Fibroblast of skin of right quadriceps (primary cell): ENCODE measurements at regions not wholly inside any gene's neighbourhood (a gene's known extent, or its start where the extent isn't known, plus 50 kb on each side); places are given as distances from the start of the nearest gene placed in this dataset.
A peak's percentile ranks its signal among the peaks of the same experiment; 100 is the strongest.
"Not testable (repeated sequence)": the region's sequence is repeated elsewhere in the genome, so short reads cannot be mapped to it uniquely, and the experiment has no call there.

ENCODE experiments used
- DNase-seq: peaks from one replicate; pipeline ENCODE4 v3.0.0-alpha.2; 2013

DNA sequence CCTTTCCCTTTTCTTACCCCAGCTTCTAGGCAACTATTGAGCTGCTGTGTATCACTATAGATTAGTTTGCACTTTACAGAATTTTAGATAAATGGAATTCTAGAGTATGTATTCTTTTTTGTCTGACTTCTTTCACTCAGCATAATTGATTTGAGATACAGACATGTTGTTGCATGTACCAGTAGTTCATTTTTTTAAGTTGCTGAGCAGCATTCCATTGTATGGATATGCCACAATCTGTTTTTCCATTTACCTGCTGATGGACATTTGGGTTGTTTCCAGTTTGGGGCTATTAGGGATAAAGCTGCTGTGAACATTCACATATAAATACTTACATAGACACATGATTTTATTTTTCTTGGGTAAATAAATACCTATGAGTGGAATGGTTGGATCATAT is 135.7 kb downstream of the IGF1 start:
- no peak for DNase-seq

DNA sequence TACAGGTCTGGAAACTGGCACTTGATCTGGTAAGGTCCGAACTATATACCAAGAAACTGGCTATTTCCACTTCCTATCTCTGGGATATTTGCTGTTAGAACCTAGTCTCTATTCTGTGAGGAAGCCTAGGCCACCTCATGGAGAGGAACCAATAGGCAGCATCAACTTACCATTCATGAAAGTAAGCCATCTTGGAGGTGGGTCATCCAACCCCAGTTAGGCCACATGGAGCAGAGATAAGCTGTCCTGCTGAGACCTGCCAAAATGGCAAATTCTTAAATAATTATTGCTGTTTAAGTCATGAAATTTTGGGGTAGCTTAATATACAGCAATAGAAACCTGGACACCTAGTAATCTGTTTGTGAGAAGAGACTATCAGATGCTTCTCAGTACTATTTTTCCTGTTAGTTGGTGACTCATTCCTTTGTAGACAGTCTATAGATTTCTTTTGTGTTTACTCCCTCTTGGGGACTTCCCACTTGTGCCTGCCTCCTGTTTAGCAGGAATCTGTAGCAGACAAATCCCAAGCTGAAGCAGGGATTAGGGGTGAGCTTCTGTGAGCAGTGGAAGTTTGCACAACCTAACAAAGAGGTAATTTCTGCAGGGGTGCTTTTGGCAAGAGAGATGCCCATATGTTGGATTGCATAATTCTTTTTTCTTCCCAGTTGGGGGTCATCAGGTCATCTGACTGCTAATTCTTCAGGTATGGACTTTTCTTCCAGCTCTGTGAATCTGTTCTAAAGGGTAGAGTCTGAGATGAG is 136.8 kb downstream of the IGF1 start:
- no peak for DNase-seq

DNA sequence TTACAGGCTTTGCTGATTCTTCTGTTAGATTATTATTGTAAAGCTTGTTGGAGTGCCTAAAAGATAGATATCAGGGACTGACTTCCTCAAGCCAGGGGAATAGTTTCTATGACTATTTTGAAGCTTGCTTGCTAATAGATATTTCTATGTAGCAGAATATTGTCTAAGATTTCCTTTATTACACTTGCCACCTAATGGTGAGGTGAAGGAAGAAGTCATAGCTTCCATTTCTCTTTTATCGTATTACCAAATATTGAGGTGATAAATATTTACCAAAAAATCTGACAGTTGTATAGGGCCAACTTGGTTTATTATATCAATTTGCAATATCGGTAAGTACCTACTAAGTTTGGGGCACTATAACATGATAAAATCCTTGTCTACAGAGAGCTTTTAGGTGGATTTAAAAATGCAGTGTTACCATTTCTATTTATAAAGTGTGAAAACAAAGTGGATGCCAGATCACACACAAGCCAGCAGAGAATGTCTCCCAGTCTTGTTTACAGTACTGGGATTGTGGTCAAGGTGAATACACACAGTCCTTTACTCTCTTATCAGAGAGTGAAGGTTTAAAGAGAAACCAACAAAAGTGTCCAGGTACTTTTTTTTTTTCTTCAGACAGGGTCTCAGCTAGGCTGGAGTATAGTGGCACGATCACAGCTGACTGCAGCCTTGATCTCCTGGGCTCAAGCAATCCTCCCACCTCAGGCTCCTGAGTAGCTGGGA is 137.9 kb downstream of the IGF1 start:
- no peak for DNase-seq

DNA sequence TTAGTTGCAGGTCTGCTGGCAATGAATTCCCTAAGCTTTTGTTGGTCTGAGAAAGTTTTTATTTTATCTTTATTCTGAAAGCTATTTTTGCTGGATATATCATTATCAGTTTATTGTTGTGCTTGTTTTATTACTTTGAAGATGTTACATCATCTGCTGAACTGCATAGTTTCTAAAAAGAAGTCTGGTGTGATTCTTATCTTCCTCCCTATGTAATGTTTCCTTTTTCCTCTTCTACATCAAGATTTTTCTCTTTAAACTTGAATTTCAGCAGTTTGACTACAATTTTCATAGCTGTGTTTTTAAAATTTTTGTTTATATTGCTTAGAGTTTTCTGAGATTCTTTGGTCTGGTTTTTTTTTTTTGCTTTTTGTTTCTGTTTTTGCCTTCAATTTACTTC is 137.1 kb upstream of the PMCH start:
- DNase-seq: no peak

DNA sequence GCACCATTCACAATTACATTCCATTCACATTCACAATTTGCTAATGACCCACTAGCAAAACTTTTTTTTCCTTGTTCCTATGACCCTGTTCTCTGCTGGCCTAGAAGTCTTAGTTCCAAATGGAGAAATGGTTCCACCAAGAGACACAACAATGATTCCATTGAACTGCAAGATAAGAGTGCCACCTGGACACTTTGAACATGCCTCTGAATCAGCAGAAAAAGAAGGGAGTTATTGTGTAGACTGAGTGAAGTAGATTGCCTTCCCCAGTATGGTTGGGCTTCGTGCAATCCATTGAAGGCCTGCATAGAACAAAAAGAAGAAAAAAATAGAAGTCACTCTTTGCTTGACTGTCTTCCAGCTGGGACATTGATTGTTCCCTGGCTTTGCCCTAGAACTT is 133.8 kb upstream of the PMCH start:
- DNase-seq: no peak

DNA sequence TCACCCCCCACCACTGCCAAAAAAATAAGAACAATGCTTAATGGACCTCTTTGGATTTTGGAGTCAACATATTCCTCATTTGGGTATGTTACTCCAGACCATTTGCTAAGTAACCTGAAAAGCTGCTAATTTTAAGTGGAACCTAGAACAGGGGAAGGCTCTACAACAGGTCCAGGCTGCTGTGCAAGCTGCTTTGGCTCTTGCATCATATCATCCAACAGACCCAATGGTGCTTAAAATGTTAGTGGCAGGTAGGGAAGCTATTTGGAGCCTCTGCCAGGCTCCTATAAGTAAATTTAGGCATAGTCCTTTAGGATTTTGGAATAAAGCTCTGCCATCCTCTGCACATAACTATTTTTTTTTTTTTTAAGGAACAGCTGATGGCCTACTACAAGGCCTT is 132.2 kb upstream of the PMCH start:
- no peak for DNase-seq

DNA sequence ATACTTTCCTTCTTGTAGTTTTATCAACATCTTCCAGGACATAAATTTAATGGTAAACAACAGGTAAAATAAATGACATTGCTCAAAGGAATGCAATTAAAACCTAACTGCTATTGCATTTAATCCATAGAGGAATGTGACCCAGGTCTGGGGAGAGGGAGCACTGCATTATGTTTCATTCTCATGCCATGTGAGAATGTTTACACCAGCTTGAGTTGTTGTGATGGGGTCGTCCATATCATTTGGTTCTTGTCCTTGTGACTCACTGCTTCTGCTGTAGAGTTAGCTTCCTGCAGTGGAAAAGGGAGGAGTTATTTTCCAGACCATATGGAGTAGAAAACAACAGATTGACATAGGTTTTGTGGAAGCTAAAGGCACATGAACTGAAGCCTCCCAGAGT is 129.3 kb upstream of the PMCH start:
- no peak for DNase-seq

DNA sequence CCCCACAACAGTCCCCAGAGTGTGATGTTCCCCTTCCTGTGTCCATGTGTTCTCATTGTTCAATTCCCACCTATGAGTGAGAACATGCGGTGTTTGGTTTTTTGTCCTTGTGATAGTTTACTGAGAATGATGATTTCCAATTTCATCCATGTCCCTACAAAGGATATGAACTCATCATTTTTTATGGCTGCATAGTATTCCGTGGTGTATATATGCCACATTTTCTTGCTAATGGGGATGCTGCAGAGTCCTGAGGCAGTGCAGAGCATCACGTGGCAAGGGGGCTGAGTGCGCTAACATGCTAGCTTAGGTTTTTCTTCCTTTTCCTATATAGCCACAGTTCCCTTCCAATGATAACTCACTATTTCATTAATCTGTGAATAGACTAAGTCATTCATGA is 127.5 kb upstream of the PMCH start:
- not testable (repeated sequence) for DNase-seq

DNA sequence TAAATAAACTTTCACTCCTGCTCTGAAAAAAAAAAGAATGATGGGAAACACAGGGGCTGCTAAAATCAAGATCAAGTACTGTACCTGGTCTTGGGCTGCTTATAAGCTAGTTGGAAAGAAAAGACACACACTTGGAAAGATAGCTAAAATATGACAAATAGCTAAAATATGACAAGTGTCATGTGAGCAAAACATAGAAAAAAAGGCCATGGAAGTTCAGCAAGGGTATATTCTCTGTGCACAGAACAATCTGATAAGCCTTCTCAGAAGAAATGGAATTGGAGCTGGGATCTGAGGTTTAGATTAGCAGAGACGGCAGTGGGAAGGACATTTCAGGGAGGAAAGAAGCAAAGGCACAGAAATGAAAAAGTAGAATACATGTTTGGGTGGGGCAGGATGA is 126.2 kb upstream of the PMCH start:
- DNase-seq: no peak

DNA sequence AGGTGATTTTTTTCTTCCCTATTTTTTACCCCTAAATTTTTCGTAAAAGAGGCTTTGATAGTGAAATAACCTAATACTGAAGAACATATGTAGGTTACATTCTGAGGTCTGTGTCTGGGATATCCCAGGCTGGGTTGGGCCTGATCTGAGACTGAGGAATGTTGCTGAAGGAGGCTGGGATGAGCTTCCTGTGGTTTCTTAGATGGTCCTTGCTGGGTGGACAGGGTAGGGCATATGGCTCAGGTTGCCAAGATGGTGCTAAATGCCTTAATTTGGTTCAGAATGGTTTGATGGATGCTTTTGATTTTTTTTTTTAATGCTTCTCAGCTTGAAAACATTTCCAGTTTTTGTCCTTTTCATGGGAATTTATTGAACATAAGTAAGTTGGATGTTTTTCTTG is 124.6 kb upstream of the PMCH start:
- no peak for DNase-seq

DNA sequence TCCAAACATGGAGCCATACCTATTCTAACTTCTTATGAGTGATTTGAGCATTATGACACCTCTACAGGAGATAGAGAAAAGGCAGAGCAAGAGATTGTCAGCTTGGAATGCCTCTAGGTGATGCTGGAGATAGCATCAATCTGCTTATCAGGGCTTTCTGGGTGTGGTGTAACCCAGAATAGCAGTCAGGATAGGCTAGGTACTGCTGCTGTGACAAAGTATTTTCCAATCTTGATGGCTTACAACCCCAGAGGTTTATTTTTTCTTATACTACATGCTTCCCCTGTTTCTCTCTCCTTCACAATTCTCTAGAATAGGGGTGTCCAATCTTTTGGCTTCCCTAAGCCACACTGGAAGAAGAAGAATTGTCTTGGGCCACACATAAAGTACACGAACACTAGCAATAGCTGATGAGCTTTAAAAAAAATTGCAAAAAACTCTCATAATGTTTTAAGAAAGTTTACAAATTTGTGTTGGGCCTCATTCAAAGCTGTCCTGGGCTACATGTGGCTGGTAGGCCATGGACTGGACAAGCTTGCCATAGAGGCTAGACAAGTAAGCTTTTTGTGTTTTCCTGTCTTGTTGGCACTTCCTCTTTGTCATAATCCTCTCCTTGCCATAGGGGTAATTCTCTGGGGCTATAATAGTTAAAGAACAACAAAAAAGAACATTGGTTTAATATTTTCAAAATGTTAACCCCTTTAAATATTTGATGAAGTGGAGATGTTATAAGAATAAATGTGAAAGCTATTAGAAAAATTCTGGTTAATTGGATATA is 123.9 kb upstream of the PMCH start:
- DNase-seq: no peak

DNA sequence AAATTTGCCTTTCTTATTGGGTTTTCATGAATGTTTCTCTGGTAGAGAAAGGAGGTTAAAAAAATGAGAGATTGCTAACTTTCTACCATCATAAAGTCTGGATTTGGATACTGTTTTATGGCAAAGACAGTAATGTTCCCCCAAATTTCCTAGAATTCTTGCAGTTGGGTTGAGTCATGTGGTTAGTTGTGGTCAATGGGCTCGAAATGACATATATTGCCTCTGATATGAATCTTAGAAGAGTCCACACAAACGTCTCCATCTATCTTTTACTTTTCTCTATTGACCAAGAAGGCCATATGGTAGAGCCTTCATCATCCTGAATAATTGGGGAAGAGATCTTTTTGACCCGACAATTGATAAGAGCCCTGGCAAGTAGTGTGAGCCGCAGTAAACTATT is 119.5 kb upstream of the PMCH start:
- no peak for DNase-seq

DNA sequence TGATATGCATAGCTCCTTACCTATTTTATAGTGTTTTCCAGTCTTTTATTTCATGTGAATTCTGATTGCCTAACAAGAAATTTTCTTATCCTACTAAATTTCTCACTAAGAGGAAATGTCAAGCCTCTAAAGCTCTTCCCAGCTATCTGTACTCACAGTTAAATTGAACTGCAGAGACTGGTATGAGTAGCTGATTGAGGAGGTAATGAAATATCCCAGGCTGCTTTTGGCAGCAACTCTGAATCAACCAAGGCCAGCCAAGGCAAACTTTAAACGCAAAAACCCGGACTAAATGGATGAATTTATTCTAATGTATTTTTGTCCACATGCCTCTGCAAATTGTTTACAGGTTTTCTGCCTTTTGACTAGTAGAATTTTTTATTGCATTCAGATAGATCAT is 119.1 kb upstream of the PMCH start:
- DNase-seq: no peak

DNA sequence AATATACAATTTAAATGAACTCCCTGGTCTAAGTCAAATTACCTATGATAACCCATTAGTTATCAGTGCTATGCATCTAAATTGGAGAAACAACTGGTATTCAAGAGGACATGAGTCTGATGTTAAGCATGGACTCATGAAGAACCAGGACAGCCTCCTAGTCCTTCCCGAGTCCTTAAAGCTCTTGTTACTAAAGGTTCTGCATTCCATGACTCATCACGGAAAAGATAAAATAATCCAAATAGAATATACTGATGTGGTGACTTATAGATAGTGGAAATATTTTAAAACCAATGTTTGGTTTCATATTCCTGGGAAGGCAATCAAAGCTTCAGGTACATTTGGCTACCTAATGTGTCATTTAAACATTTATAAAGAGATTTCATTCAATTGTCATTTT is 117.2 kb upstream of the PMCH start:
- DNase-seq: no peak

DNA sequence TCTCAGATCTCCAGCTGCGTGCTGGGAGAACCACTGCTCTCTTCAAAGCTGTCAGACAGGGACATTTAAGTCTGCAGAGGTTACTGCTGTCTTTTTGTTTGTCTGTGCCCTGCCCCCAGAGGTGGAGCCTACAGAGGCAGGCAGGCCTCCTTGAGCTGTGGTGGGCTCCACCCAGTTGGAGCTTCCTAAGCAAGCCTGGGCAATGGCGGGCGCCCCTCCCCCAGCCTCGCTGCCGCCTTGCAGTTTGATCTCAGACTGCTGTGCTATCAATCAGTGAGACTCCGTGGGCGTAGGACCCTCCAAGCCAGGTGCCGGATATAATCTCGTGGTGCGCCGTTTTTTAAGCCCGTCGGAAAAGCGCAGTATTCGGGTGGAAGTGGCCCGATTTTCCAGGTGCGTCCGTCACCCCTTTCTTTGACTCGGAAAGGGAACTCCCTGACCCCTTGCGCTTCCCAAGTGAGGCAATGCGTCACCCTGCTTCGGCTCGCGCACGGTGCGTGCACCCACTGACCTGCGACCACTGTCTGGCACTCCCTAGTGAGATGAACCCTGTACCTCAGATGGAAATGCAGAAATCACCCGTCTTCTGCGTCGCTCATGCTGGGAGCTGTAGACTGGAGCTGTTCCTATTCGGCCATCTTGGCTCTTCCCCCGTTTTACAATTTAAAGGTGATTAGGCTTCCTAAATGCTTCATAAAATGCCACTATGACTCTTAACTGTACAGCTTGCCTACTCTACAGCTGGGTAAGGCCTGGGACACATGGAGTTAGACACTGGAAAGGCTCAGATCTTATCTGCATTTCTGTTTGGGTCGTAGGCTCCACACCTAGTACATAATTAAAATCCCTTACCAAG is 115.7 kb upstream of the PMCH start:
- DNase-seq: not testable (repeated sequence)

DNA sequence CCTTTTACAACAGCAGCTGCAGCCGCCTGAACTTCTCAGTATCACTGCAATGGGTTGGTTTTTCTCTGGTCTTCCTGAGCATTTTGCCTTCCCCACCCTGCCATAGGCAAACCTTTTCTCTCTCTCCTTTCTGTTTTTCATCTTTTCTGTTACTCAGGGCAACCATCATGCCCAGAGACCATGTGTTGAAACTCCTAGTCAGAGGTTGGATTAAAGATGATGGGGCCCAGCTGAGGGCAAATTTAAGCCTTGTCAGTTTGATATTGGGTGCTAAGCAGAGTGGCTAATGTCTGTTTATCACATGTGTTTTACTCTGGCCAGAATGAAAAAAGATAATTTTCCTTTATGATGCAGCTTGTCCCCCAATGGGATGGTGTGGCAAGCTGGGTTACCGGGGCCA is 107.9 kb upstream of the PMCH start:
- DNase-seq: no peak

DNA sequence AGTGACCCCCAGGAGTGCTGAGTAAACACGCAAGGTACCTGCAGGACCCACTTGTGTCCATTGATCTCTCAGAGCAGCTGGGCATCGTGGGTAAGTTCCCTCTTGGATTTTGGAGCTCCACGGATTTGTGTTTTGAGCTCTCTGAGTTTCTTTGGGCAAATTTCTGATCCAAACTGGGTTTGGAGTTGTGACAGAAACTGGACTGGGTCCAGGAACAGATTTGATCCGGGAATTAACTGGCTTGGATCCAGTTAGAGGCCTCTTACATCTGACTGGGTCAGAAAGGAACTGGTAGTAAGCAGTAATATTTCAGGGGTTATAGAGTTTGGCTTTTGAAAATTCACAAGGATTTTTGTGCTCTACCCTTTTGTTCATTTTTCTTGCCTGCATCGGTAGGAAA is 107.0 kb upstream of the PMCH start:
- not testable (repeated sequence) for DNase-seq

DNA sequence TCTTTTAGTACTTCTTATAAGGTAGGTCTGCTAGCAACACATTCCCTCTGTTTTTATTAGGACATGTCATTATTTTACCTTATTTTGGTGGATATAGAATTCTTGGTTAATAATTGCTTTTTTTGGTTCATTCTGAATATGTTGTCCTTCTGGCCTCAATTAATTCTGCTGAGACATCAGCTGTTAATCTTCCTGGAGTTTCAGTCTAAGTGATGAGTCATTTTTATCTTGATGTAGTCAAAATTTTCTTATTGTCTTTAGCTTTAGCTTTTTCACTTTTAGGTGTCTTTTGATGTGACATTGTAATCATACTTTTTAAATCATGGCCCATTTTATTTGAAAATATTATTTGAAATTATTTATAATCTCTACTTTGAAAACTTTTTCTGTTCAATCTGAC is 104.9 kb upstream of the PMCH start:
- DNase-seq: no peak

DNA sequence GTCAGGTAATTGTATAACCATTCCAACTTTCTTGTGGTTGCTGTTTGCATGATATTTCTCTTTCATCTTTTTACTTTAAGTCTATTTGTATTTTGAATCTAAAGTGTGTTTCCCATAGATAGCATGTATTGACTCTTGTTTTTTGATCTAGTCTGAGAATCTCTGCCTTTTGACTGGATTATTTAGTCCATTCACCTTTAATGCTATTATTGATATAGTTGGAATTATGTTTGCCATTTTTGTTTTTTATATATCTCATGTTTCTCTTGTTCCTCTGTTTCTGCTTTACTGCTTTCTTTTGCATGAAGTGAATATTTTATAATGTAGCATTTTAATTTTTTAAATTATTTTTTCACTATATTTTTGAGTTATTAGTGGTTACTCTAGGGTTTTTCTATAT is 103.9 kb upstream of the PMCH start:
- DNase-seq: no peak

DNA sequence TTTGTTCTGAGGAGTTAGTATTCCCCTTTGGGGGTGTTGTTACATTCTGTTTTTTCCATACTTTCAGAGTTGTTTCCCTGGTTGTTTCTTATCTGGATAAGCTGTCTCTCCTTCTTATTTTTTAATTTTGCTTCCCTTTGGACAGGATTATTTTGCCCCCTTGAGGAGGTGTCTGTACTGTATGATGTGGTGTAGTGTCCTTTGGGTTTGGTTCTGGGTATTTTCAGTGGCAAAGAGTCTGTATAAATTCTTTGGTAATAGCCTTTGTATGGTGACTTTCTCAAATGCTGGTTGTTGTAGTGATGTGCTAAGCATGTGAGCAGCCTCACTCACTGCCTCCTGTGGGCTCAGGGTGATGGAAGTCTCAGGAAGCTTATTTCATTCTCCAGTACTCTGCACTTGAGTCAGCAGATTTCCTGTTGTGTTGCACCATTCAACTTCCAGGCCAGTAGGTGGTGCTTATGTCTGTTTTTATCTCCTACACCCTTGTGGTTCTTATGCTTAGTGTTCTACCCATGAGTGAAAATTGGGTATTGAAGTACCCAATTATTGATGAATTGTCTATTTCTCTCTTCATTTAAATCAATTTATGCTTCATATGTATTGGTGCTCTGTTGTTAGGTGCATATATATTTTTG is 103.3 kb upstream of the PMCH start:
- DNase-seq: peak; percentile 22

DNA sequence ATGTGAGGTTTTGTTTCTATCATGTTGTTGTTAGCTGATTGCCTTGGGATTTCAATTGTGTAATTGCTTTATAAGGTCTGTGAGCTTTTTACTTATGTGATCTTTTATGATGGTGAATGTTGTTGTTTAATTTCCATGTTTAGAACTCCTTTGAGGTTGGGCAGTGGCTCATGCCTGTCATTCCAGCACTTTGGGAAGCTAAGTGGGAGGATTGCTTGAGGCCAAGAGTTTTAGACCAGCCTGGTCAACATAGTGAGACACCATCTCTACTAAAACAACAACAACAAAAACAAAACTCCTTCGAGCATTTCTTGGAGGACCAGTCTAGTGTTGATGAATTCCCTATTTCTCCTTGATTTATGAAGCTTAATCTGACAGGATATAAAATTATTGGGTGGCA is 102.1 kb upstream of the PMCH start:
- DNase-seq: no peak

DNA sequence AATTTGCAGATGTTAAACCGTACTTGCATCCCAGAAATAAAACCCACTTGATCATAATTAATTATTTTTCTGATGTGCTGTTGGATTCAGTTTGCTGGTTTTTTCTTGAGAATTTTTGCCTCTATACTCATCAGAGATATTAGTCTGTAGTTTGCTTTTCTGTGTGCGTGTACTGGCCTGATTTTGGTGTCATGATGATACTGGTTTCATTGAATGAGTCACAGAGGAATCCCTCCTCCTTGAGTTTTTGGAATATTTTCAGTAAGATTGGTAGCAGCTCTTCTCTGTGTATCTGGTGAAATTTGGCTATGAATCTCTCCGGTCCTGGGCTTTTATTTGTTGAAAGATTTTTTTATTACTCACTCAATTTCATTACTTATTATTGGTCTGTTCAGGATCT is 100.4 kb upstream of the PMCH start:
- DNase-seq: peak; percentile 17

DNA sequence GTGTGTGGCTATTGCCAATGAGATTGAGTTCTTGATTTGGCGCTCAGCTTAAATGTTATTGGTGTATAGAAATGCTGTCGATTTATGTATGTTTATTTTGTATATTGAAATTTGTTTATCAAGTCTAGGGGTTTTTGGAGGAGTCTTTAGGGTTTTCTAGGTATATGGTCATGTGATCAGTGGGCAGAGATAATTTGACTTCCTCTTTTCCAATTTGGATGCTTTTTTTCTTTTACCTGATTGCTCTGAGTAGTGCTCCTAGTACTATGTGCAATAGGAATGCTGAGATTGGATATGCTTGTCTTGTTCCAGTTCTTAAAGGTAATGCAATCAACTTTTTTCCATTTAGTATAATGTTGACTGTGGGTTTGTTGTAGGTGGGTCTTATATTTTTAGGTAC is 99.8 kb upstream of the PMCH start:
- DNase-seq: no peak
